ENCODE measurements at regions not wholly inside any gene's neighbourhood (a gene's known extent, or its start where the extent isn't known, plus 50 kb on each side); places are given as distances from the start of the nearest gene placed in this dataset.

GRCh38 chr9:36521148-36521547 lies 51.5 kb upstream of the MELK start:
- TF ChIP-seq CTCF (IDR thresholded peaks at IDR 0.05 in 4 of 5, conservative IDR thresholded peaks at IDR 0.05 in 1 of 5) = no peak
- TF ChIP-seq POLR2A (IDR thresholded peaks at IDR 0.05) = no peak
